ENCODE measurements at regions not wholly inside any gene's neighbourhood (a gene's known extent, or its start where the extent isn't known, plus 50 kb on each side); places are given as distances from the start of the nearest gene placed in this dataset.

DNA sequence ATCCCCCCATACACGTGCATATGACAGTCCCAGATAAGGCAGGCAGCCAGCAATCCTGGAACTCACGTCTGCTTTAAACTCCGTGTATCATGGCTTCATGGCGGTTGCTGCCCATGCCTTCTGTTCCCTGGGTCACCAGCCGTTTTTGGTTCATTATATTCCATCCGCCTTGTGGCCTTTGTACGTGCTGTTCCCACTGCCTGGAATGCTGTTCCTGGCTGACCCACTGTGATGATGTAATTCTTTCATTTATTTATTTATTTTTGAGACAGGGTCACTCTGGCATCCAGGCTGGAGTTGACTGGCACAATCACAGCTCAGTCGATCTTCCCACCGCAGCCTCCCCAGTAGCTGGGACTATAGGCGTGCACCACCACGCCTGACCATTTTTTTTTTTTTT is 136.7 kb upstream of the GSE1 start:
- Histone ChIP-seq H3K4me3 (ENCODE audit: low read depth in 1 of 2, low read length in 2 of 2) (no peak overlapping the region), H3K4me1 (ENCODE audit: control insufficient read depth in 1 of 2, insufficient read depth in 2 of 2, low read length in 2 of 2) (peaks cover 9% of the 10 kb centered on the region in 2 donors), H3K9ac (ENCODE audit: low read depth in 1 of 2, low read length in 2 of 2) (no peak overlapping the region), H3K9me3 (ENCODE audit: control insufficient read depth in 1 of 2, low read length in 2 of 2) (no peaks in the 10 kb centered on the region), H3K27me3 (ENCODE audit: control insufficient read depth in 1 of 2, insufficient read depth in 2 of 2, low read length in 2 of 2) (peaks cover 0 to 9% of the 10 kb centered on the region in 2 donors), H3K36me3 (ENCODE audit: control insufficient read depth in 1 of 2, insufficient read depth in 2 of 2, low read length in 2 of 2) (no peaks in the 10 kb centered on the region), H3K27ac (ENCODE audit: low read depth, low read length) (no peak overlapping the region)

DNA sequence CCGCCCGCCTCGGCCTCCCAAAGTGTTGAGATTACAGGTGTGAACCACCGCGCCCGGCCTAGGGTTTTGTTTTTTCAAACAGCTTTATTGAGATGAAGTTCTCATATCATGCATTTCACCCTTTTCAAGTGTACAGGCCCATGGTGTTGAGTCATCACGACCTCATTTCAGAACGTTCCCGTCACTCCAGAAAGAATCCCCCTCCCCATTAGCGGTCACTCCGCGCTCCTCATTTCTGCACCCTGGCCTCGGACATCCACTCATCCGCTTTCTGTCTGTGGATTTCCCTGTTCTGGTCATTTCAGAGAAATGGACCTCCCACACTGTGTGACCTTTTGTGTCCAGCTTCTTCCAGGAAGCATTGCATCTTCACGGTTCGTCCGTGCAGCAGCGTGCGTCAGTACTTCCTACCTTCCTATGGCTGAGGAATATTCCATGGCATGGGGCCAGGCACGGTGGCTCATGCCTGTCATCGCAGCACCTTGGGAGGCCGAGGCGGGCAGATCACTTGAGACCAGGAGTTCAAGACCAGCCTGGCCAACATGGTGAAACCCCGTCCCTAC is 135.2 kb upstream of the GSE1 start:
- H3K27me3 ChIP-seq (ENCODE audit: control insufficient read depth in 1 of 2, insufficient read depth in 2 of 2, low read length in 2 of 2), result peaks cover 0 to 9% of the 10 kb centered on the region in 2 donors
- no peaks in the 10 kb centered on the region for H3K9me3 ChIP-seq (ENCODE audit: control insufficient read depth in 1 of 2, low read length in 2 of 2)
- H3K4me1 ChIP-seq (ENCODE audit: control insufficient read depth in 1 of 2, insufficient read depth in 2 of 2, low read length in 2 of 2), result peaks cover 9% of the 10 kb centered on the region in 2 donors
- H3K27ac ChIP-seq (ENCODE audit: low read depth, low read length), result no peak overlapping the region
- no peaks in the 10 kb centered on the region for H3K36me3 ChIP-seq (ENCODE audit: control insufficient read depth in 1 of 2, insufficient read depth in 2 of 2, low read length in 2 of 2)
- no peak overlapping the region for H3K4me3 ChIP-seq (ENCODE audit: low read depth in 1 of 2, low read length in 2 of 2)
- no peak overlapping the region for H3K9ac ChIP-seq (ENCODE audit: low read depth in 1 of 2, low read length in 2 of 2)

DNA sequence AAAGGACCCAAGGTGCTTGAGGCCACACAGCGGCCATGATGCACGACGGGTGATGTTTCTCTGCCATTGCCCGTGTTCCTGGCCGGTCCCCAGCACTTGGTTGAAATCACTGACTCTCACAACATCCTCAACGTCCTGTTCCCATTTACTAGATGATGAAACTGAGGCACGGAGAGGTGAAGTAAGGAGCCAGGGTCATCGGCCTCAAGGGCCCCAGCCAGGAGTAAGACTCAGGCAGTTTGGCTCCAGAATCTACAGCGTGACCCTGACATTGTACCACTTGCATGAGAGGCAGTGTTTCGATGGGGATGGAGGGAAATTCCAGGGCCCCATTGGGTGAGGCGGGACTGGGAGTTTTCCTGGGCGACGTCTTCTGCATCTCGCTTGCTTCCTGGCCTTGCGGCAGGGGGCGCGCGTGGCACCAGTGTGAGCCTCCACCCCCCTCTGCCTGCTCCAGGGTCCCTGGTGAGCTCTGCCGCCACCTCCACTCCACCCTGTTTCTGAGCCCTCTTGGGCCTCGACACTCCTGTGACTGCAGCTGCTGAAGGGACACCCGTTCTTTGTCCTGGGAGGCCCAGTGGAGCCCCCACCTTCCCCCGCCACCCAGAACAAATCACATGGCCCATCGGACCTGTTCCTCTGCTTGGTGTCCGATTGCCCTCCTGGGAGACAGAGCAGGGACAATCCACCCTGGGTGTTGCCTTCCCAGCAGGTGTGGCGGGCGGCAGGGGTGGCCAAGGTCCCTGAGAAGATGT is 133.0 kb upstream of the GSE1 start:
- Histone ChIP-seq H3K9ac (ENCODE audit: low read depth in 1 of 2, low read length in 2 of 2) (no peak overlapping the region), H3K4me1 (ENCODE audit: control insufficient read depth in 1 of 2, insufficient read depth in 2 of 2, low read length in 2 of 2) (peaks cover 9 to 15% of the 10 kb centered on the region in 2 donors), H3K36me3 (ENCODE audit: control insufficient read depth in 1 of 2, insufficient read depth in 2 of 2, low read length in 2 of 2) (no peaks in the 10 kb centered on the region), H3K27me3 (ENCODE audit: control insufficient read depth in 1 of 2, insufficient read depth in 2 of 2, low read length in 2 of 2) (peaks cover 0 to 3% of the 10 kb centered on the region in 2 donors), H3K4me3 (ENCODE audit: low read depth in 1 of 2, low read length in 2 of 2) (no peak overlapping the region), H3K27ac (ENCODE audit: low read depth, low read length) (no peak overlapping the region), H3K9me3 (ENCODE audit: control insufficient read depth in 1 of 2, low read length in 2 of 2) (no peaks in the 10 kb centered on the region)

DNA sequence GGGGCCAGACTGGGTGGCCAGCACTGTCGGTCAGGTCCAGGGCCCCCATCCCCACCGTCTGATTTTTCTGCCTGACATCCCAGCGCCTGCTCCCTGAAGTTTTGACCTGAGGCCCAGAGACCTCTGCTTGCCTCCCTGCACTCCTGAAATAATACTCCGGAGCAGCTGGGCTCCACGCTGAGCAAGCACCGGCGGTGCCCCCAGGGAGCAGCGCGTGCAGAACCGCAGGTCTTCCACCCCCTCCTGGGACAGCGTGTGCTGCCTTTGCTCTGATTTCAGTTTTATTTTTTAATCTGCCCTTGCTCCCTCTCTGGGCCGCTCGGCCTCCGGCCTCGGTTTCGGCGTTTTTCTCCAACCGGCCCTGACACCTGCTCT is 132.4 kb upstream of the GSE1 start:
- peaks cover 9 to 15% of the 10 kb centered on the region in 2 donors for H3K4me1 ChIP-seq (ENCODE audit: control insufficient read depth in 1 of 2, insufficient read depth in 2 of 2, low read length in 2 of 2)
- H3K27me3 ChIP-seq (ENCODE audit: control insufficient read depth in 1 of 2, insufficient read depth in 2 of 2, low read length in 2 of 2), result no peaks in the 10 kb centered on the region
- H3K36me3 ChIP-seq (ENCODE audit: control insufficient read depth in 1 of 2, insufficient read depth in 2 of 2, low read length in 2 of 2), result no peaks in the 10 kb centered on the region
- no peak overlapping the region for H3K27ac ChIP-seq (ENCODE audit: low read depth, low read length)
- no peak overlapping the region for H3K4me3 ChIP-seq (ENCODE audit: low read depth in 1 of 2, low read length in 2 of 2)
- no peaks in the 10 kb centered on the region for H3K9me3 ChIP-seq (ENCODE audit: control insufficient read depth in 1 of 2, low read length in 2 of 2)
- no peak overlapping the region for H3K9ac ChIP-seq (ENCODE audit: low read depth in 1 of 2, low read length in 2 of 2)

DNA sequence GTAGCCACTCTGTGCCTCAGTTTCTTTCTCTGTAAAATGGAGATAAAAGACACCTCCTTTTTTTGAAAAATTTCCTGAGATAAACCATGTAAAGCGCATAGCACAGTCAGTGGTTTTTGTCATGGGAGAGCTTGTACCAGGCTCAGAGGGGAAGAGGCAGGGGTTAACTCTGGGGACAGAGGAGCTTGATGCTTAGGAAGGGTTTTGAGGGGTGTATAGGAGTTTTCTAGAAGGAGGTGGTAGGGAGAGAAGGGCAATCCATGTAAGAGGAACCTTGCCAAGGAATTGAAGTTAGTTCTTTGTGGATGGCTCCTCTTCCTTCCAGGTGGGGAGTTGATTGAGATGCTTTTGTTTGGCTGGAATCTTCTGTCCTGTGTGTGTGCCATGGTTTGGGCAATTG is 131.9 kb upstream of the GSE1 start:
- H3K27me3 ChIP-seq (ENCODE audit: control insufficient read depth in 1 of 2, insufficient read depth in 2 of 2, low read length in 2 of 2), result no peaks in the 10 kb centered on the region
- no peaks in the 10 kb centered on the region for H3K36me3 ChIP-seq (ENCODE audit: control insufficient read depth in 1 of 2, insufficient read depth in 2 of 2, low read length in 2 of 2)
- H3K27ac ChIP-seq (ENCODE audit: low read depth, low read length), result no peak overlapping the region
- H3K9me3 ChIP-seq (ENCODE audit: control insufficient read depth in 1 of 2, low read length in 2 of 2), result no peaks in the 10 kb centered on the region
- H3K4me3 ChIP-seq (ENCODE audit: low read depth in 1 of 2, low read length in 2 of 2), result no peak overlapping the region
- peaks cover 9 to 15% of the 10 kb centered on the region in 2 donors for H3K4me1 ChIP-seq (ENCODE audit: control insufficient read depth in 1 of 2, insufficient read depth in 2 of 2, low read length in 2 of 2)
- H3K9ac ChIP-seq (ENCODE audit: low read depth in 1 of 2, low read length in 2 of 2), result no peak overlapping the region

DNA sequence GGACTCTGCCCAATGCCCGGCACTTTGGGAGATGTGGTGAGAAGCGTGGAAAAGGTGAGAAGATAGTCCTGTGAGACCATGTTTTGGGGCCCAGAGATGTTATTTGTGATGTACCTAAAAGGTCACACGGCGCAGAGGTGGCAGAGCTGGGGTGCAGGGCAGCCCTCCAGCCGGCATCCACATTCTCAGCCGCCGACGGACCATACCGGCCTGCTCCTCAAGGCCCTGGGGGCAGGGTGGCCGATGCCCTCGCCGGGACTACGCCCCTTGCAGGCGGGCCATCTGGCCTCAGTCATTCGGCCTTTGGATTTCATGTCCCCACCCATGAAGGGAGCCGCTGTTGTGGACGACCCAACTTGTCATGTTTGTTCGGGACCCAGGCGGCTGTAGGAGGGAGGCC is 131.4 kb upstream of the GSE1 start:
- Histone ChIP-seq H3K4me1 (ENCODE audit: control insufficient read depth in 1 of 2, insufficient read depth in 2 of 2, low read length in 2 of 2) (peaks cover 9 to 15% of the 10 kb centered on the region in 2 donors), H3K27me3 (ENCODE audit: control insufficient read depth in 1 of 2, insufficient read depth in 2 of 2, low read length in 2 of 2) (no peaks in the 10 kb centered on the region), H3K4me3 (ENCODE audit: low read depth in 1 of 2, low read length in 2 of 2) (no peak overlapping the region), H3K36me3 (ENCODE audit: control insufficient read depth in 1 of 2, insufficient read depth in 2 of 2, low read length in 2 of 2) (no peaks in the 10 kb centered on the region), H3K9ac (ENCODE audit: low read depth in 1 of 2, low read length in 2 of 2) (no peak overlapping the region), H3K9me3 (ENCODE audit: control insufficient read depth in 1 of 2, low read length in 2 of 2) (no peaks in the 10 kb centered on the region), H3K27ac (ENCODE audit: low read depth, low read length) (no peak overlapping the region)

DNA sequence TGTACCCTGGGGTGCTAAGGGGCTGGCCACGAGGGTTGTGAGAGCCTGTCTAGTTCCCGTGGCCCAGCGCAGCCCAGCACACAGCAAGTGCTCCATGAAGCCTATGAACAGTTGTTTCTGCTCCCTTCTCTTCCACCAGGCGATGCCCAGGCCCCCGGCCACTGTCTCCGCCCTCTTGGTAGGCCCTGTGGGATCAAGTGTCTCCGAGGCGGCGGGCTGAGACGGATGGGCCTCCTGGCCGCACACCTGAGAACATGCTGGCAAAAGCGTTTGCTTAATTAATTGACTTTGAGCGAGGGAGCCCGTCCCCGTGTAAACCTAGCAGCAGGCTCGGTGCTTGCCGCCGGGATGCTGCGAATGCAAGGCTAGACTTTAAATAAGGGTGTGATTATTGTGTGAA is 129.7 kb upstream of the GSE1 start:
- Histone ChIP-seq H3K4me3 (ENCODE audit: low read depth in 1 of 2, low read length in 2 of 2) (no peak overlapping the region), H3K27ac (ENCODE audit: low read depth, low read length) (no peak overlapping the region), H3K27me3 (ENCODE audit: control insufficient read depth in 1 of 2, insufficient read depth in 2 of 2, low read length in 2 of 2) (no peaks in the 10 kb centered on the region), H3K9ac (ENCODE audit: low read depth in 1 of 2, low read length in 2 of 2) (no peak overlapping the region), H3K36me3 (ENCODE audit: control insufficient read depth in 1 of 2, insufficient read depth in 2 of 2, low read length in 2 of 2) (no peaks in the 10 kb centered on the region), H3K4me1 (ENCODE audit: control insufficient read depth in 1 of 2, insufficient read depth in 2 of 2, low read length in 2 of 2) (peaks cover 9 to 15% of the 10 kb centered on the region in 2 donors), H3K9me3 (ENCODE audit: control insufficient read depth in 1 of 2, low read length in 2 of 2) (no peaks in the 10 kb centered on the region)

DNA sequence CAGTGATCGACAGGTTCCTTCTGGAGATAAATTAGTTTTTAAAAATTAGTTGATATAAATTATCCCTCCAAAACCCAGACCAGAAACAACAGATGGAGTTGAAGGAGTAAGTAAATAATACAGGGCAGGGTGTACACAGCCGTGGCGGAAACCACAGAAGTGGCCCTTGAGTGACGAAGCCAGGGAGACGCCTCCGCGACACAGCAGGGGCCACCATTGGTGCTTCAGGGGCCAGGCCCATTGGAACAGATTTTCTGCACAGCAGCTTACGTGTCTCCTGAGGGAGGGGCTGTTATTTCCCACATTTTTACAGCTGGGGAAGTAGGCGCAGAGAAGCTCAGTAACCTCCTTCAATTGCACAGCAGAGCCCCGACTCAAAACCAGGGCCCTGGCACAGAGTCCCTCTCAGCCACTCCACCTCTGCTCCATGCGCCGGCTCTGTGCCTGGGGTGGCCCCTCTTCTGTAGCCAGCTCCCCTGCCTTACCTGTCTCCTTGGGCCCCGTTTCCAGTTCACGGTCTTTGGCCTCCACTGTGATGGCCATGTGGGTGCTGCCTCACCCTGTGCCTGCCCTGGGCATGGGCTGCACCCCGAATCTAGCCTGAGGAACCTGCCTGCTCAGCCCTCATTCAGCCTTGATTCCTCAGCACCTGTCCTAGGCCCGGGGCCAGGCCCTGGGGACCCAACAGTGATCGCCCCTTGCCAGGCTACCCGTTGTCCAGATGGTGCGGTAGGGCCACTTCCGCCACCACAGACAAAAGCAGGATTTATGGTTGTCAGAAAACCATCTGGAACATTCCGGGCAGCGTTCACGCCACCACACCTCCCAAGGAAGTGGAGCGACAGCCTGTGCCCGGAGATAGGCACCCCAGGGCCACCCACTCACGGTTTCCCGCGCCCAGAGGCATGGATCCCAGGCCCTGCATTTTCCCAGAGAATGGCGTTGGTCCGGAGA is 128.5 kb upstream of the GSE1 start:
- Histone ChIP-seq H3K9me3 (ENCODE audit: control insufficient read depth in 1 of 2, low read length in 2 of 2) (no peaks in the 10 kb centered on the region), H3K4me1 (ENCODE audit: control insufficient read depth in 1 of 2, insufficient read depth in 2 of 2, low read length in 2 of 2) (peaks cover 9 to 15% of the 10 kb centered on the region in 2 donors), H3K27me3 (ENCODE audit: control insufficient read depth in 1 of 2, insufficient read depth in 2 of 2, low read length in 2 of 2) (no peaks in the 10 kb centered on the region), H3K36me3 (ENCODE audit: control insufficient read depth in 1 of 2, insufficient read depth in 2 of 2, low read length in 2 of 2) (no peaks in the 10 kb centered on the region), H3K4me3 (ENCODE audit: low read depth in 1 of 2, low read length in 2 of 2) (no peak overlapping the region), H3K27ac (ENCODE audit: low read depth, low read length) (no peak overlapping the region), H3K9ac (ENCODE audit: low read depth in 1 of 2, low read length in 2 of 2) (no peak overlapping the region)

DNA sequence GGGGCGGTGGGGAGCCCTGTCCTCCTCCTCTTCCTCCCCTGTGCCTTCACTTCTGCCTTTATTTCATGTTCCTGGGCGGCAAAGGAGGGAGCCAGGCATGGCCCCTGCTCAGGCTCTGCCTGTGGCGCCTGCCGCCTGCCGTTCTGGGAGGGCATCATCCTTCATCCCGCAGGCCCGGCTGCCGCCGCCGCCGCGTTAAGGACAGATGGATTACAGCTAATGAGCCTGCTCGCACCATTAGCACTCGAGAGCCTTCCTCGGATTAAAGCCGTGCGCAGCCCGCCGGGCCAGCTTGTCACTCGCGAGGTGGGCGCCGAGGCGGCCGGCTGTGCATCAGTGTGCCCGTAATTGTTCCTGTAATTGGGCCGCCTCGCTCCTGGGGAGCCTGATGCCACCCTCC is 127.7 kb upstream of the GSE1 start:
- H3K9me3 ChIP-seq (ENCODE audit: control insufficient read depth in 1 of 2, low read length in 2 of 2), result no peaks in the 10 kb centered on the region
- H3K4me3 ChIP-seq (ENCODE audit: low read depth in 1 of 2, low read length in 2 of 2), result no peak overlapping the region
- no peaks in the 10 kb centered on the region for H3K27me3 ChIP-seq (ENCODE audit: control insufficient read depth in 1 of 2, insufficient read depth in 2 of 2, low read length in 2 of 2)
- H3K9ac ChIP-seq (ENCODE audit: low read depth in 1 of 2, low read length in 2 of 2), result no peak overlapping the region
- H3K4me1 ChIP-seq (ENCODE audit: control insufficient read depth in 1 of 2, insufficient read depth in 2 of 2, low read length in 2 of 2), result peaks cover 4 to 10% of the 10 kb centered on the region in 2 donors
- no peak overlapping the region for H3K27ac ChIP-seq (ENCODE audit: low read depth, low read length)
- no peaks in the 10 kb centered on the region for H3K36me3 ChIP-seq (ENCODE audit: control insufficient read depth in 1 of 2, insufficient read depth in 2 of 2, low read length in 2 of 2)

Data from duodenal mucosa (tissue), 2 donors.